A673 (cell line): ENCODE measurements at regions not wholly inside any gene's neighbourhood (a gene's known extent, or its start where the extent isn't known, plus 50 kb on each side); places are given as distances from the start of the nearest gene placed in this dataset.

Experiments
- CTCF ChIP-seq: fragments of 300-800, 200-600 bp; sonication (generic); conservative IDR thresholded peaks from 2 replicates; pipeline ENCODE4 v1.5.1; 2017; ENCODE audit warnings: low read depth, mild to moderate bottlenecking, antibody characterized with exemption, low read length, moderate library complexity, mixed read lengths
- EZH2 ChIP-seq: fragments of 200-600 bp; sonication (generic); IDR thresholded peaks from 2 replicates; pipeline ENCODE4 v1.6.1; 2017; ENCODE audit warnings: borderline replicate concordance, low read depth, mild to moderate bottlenecking, mixed read lengths, antibody characterized with exemption, low read length; ENCODE audit not compliant: poor library complexity, severe bottlenecking

DNA sequence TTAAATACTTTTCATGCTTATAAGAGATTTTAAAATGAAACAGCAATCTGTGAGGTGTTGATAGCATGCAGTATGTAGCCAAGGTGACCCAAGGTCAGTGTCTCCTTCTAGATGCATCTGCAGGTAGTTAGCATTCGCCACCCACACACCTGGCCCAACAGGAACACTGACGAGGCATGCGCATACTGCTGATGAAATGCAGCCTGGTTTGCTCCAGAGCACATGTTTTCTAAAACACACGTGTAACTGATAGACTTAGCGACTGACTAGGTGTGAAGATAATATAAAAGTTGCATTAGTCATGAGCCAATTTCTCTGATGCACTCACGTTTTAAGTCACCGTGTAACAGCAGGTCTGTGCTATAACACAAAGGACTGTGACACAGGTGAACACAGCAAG lies 77.1 kb upstream of the RPS6KA2 start:
- TF ChIP-seq EZH2 = no peak
- no peak for TF ChIP-seq CTCF
